Bronchial epithelial cell (primary cell): ENCODE measurements at regions not wholly inside any gene's neighbourhood (a gene's known extent, or its start where the extent isn't known, plus 50 kb on each side); places are given as distances from the start of the nearest gene placed in this dataset.

Experiments used
- DNase-seq: peaks from one replicate; pipeline ENCODE4 v3.0.0-alpha.2; 2010; ENCODE audit warnings: low read depth
- FAIRE-seq: peaks from 2 replicates; lab custom pipeline; 2011; peaks lifted over from hg19 to GRCh38; lab: Jason Lieb, UNC
- H3K27me3 ChIP-seq: 2 replicates; pipeline ENCODE4 v1.5.1; 2011; ENCODE audit warnings: low read length; ENCODE audit not compliant: control insufficient read depth, insufficient read depth
- H3K36me3 ChIP-seq: 2 replicates; pipeline ENCODE4 v1.5.1; 2011; ENCODE audit warnings: low read length; ENCODE audit not compliant: control insufficient read depth, insufficient read depth
- H3K4me3 ChIP-seq: 2 replicates; pipeline ENCODE4 v1.5.1; 2011; ENCODE audit warnings: mild to moderate bottlenecking, low read depth, low read length, control low read depth
- CTCF ChIP-seq: IDR thresholded peaks from 2 replicates; pipeline ENCODE4 v1.5.1; 2011; ENCODE audit warnings: mild to moderate bottlenecking, moderate library complexity, low read length, control low read depth, inconsistent platforms; ENCODE audit not compliant: insufficient read depth, severe bottlenecking

GRCh38 chr5:13188371-13188770 is 756.1 kb downstream of the DNAH5 start:
- H3K27me3 ChIP-seq, result no peaks in the 10 kb centered on the region
- no peak overlapping the region for H3K4me3 ChIP-seq
- DNase-seq, result peak; percentile 26
- no peak for FAIRE-seq
- no peaks in the 10 kb centered on the region for H3K36me3 ChIP-seq
- TF ChIP-seq CTCF, result no peak

- TF ChIP-seq CTCF, result no peak
- no peaks in the 10 kb centered on the region for H3K36me3 ChIP-seq
- DNase-seq (no peak), FAIRE-seq (no peak)
- H3K27me3 ChIP-seq, result no peaks in the 10 kb centered on the region
- H3K4me3 ChIP-seq, result no peak overlapping the region
These were observed 757.3 kb downstream of the DNAH5 start for GRCh38 chr5:13187186-13187585.

GRCh38 chr5:13186177-13186576 is 758.3 kb downstream of the DNAH5 start:
- no peak for FAIRE-seq
- no peak for TF ChIP-seq CTCF
- Histone ChIP-seq H3K36me3 (no peaks in the 10 kb centered on the region), H3K27me3 (no peaks in the 10 kb centered on the region), H3K4me3 (no peak overlapping the region)
- DNase-seq, result no peak

- no peak for DNase-seq
- no peak for FAIRE-seq
- Histone ChIP-seq H3K4me3 (no peak overlapping the region), H3K36me3 (no peaks in the 10 kb centered on the region), H3K27me3 (no peaks in the 10 kb centered on the region)
- TF ChIP-seq CTCF, result no peak
These were observed 764.9 kb downstream of the DNAH5 start for GRCh38 chr5:13179407-13180087.

- FAIRE-seq (no peak), DNase-seq (peak; percentile 97)
- no peaks in the 10 kb centered on the region for H3K27me3 ChIP-seq
- H3K4me3 ChIP-seq, result no peak overlapping the region
- no peaks in the 10 kb centered on the region for H3K36me3 ChIP-seq
- TF ChIP-seq CTCF, result no peak
These were observed 800.9 kb downstream of the DNAH5 start for GRCh38 chr5:13143630-13144029.

GRCh38 chr5:13143214-13143613 is 801.3 kb downstream of the DNAH5 start:
- DNase-seq, result no peak
- Histone ChIP-seq H3K4me3 (no peak overlapping the region), H3K36me3 (no peaks in the 10 kb centered on the region), H3K27me3 (no peaks in the 10 kb centered on the region)
- no peak for TF ChIP-seq CTCF
- no peak for FAIRE-seq
